Loucy (cell line): ENCODE measurements at regions not wholly inside any gene's neighbourhood (a gene's known extent, or its start where the extent isn't known, plus 50 kb on each side); places are given as distances from the start of the nearest gene placed in this dataset.
"Not testable (repeated sequence)": the region's sequence is repeated elsewhere in the genome, so short reads cannot be mapped to it uniquely, and the experiment has no call there.

Experiments
- H2AFZ ChIP-seq: fragments of 200-600 bp; sonication (generic); 2 replicates; pipeline ENCODE4 v1.6.0; 2016; ENCODE audit warnings: antibody characterized with exemption, mild to moderate bottlenecking, low read length, moderate library complexity
- H3F3A ChIP-seq: fragments of 200-600 bp; 2 replicates; pipeline ENCODE4 v1.6.0; 2016; ENCODE audit warnings: antibody characterized with exemption, low read depth, mild to moderate bottlenecking
- H3K27me3 ChIP-seq: fragments of 200-600 bp; sonication (generic); 2 replicates; pipeline ENCODE4 v1.6.1; 2014; ENCODE audit warnings: low read length, mild to moderate bottlenecking; ENCODE audit not compliant: insufficient read depth, poor library complexity, severe bottlenecking
- H3K36me3 ChIP-seq: fragments of 200-600 bp; sonication (generic); 2 replicates; pipeline ENCODE4 v1.6.1; 2016; ENCODE audit warnings: low read length; ENCODE audit not compliant: insufficient read depth
- H3K4me1 ChIP-seq: fragments of 200-600 bp; sonication (generic); 2 replicates; pipeline ENCODE4 v1.5.1; 2014; ENCODE audit warnings: low read length, mild to moderate bottlenecking; ENCODE audit not compliant: insufficient read depth, poor library complexity, severe bottlenecking
- H3K4me2 ChIP-seq: fragments of 200-600 bp; sonication (generic); 2 replicates; pipeline ENCODE4 v1.6.0; 2014; ENCODE audit warnings: antibody characterized with exemption, low read length, low read depth, mild to moderate bottlenecking; ENCODE audit not compliant: poor library complexity, severe bottlenecking
- H3K4me3 ChIP-seq: fragments of 200-600 bp; sonication (generic); 2 replicates; pipeline ENCODE4 v1.5.1; 2014; ENCODE audit warnings: low read length, mild to moderate bottlenecking, mixed read lengths; ENCODE audit not compliant: poor library complexity, severe bottlenecking
- H3K79me2 ChIP-seq: fragments of 200-600 bp; sonication (generic); 2 replicates; pipeline ENCODE4 v1.6.1; 2014; ENCODE audit warnings: low read length; ENCODE audit not compliant: insufficient read depth
- H3K9ac ChIP-seq: fragments of 200-600 bp; sonication (generic); 2 replicates; pipeline ENCODE4 v1.6.0; 2014; ENCODE audit warnings: mild to moderate bottlenecking, low read depth, low read length, moderate library complexity; ENCODE audit not compliant: poor library complexity, severe bottlenecking
- H3K9me2 ChIP-seq: fragments of 200-600 bp; sonication (generic); replicated peaks from 2 replicates; pipeline ENCODE4 v1.6.1; 2016; ENCODE audit warnings: low read depth, low read length, mixed read lengths
- H3K9me3 ChIP-seq: fragments of 200-600 bp; sonication (generic); 2 replicates; pipeline ENCODE4 v1.6.1; 2014; ENCODE audit warnings: mild to moderate bottlenecking, antibody characterized with exemption, low read length, low read depth; ENCODE audit not compliant: insufficient read depth
- H4K20me1 ChIP-seq: fragments of 200-600 bp; sonication (generic); 2 replicates; pipeline ENCODE4 v1.6.0; 2014; ENCODE audit warnings: antibody characterized with exemption, low read length, mild to moderate bottlenecking; ENCODE audit not compliant: insufficient read depth, poor library complexity, severe bottlenecking
- CTCF ChIP-seq: fragments of 200-600 bp; sonication (generic); conservative IDR thresholded peaks from 2 replicates; pipeline ENCODE4 v1.5.1; 2014; ENCODE audit warnings: mild to moderate bottlenecking, antibody characterized with exemption, low read length
- EZH2phosphoT487 ChIP-seq: fragments of 200-600 bp; IDR thresholded peaks from 2 replicates; pipeline ENCODE4 v1.6.1; 2018; ENCODE audit warnings: antibody characterized with exemption, mild to moderate bottlenecking, moderate library complexity, borderline replicate concordance

DNA sequence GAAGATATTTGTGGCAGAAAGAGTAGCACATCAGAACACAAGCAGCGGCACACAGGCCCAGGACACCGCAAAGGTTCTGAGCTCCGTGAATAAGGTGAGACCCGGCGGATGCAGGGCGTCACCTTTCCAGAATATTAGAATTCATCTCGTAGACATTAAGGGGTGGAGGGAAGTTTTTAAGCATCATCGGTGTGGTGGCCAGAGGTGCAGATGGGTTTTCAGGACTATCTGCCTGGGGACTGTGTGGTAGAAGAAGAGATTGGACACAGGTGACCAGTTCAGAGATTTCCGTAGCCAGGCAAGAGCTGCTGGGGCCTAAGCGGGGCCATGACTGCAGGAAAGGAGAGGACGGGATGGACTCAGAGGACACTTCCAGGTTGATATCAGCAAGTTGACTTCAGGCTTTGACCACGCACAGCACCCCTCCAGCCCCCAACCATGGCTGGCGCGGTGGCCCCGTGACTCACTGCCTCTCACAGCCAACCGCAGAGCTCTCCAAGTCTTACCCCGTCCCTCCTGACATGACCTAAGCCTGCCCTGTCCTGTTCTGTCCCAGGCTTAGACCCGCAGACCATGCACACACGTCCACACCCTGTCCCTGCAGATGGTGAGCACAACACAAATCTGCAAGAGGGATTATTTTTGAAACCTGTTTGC is 97.2 kb downstream of the OAT start:
- no peaks in the 10 kb centered on the region for H3K27me3 ChIP-seq
- no peak overlapping the region for H3K4me3 ChIP-seq
- H3K79me2 ChIP-seq: no peaks in the 10 kb centered on the region
- H3K9ac ChIP-seq: no peak overlapping the region
- H3K4me2 ChIP-seq: no peak overlapping the region
- H3K9me3 ChIP-seq: no peaks in the 10 kb centered on the region
- no peaks in the 10 kb centered on the region for H4K20me1 ChIP-seq
- H3K36me3 ChIP-seq: no peaks in the 10 kb centered on the region
- no peaks in the 10 kb centered on the region for H3F3A ChIP-seq
- TF ChIP-seq EZH2phosphoT487 (no peak), CTCF (no peak)
- H3K4me1 ChIP-seq: no peaks in the 10 kb centered on the region
- H3K9me2 ChIP-seq: no peaks in the 10 kb centered on the region
- no peak overlapping the region for H2AFZ ChIP-seq

GRCh38 chr10:124320778-124321432 is 97.8 kb downstream of the OAT start:
- Histone ChIP-seq H3K27me3 (no peaks in the 10 kb centered on the region), H3K36me3 (no peaks in the 10 kb centered on the region), H3F3A (no peaks in the 10 kb centered on the region), H3K4me3 (no peak overlapping the region), H3K9me2 (no peaks in the 10 kb centered on the region), H3K4me2 (no peak overlapping the region), H4K20me1 (no peaks in the 10 kb centered on the region), H3K9me3 (no peaks in the 10 kb centered on the region), H3K9ac (no peak overlapping the region), H2AFZ (no peak overlapping the region), H3K4me1 (no peaks in the 10 kb centered on the region), H3K79me2 (no peaks in the 10 kb centered on the region)
- no peak for TF ChIP-seq CTCF
- TF ChIP-seq EZH2phosphoT487: no peak

GRCh38 chr10:124319926-124320391 is 98.8 kb downstream of the OAT start:
- H3K4me2 ChIP-seq: no peak overlapping the region
- no peaks in the 10 kb centered on the region for H3K9me2 ChIP-seq
- H3K4me3 ChIP-seq: no peak overlapping the region
- no peaks in the 10 kb centered on the region for H3K4me1 ChIP-seq
- H3F3A ChIP-seq: no peaks in the 10 kb centered on the region
- TF ChIP-seq CTCF (no peak), EZH2phosphoT487 (no peak)
- H3K9me3 ChIP-seq: no peaks in the 10 kb centered on the region
- no peaks in the 10 kb centered on the region for H3K79me2 ChIP-seq
- H4K20me1 ChIP-seq: no peaks in the 10 kb centered on the region
- no peaks in the 10 kb centered on the region for H3K36me3 ChIP-seq
- H3K9ac ChIP-seq: no peak overlapping the region
- no peaks in the 10 kb centered on the region for H3K27me3 ChIP-seq
- H2AFZ ChIP-seq: no peak overlapping the region

DNA sequence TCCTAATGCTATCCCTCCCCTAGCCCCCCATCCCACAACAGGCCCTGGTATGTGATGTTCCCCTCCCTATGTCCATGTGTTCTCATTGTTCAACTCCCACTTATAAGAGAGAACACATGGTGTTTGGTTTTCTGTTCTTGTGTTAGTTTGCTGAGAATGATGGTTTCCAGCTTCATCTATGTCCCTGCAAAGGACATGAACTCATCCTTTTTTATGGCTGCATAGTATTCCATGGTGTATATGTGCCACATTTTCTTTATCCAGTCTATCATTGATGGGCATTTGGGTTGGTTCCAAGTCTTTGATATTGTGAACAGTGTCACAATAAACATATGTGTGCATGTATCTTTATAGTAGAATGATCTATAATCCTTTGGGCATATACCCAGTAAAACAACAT is 99.2 kb downstream of the OAT start:
- not testable (repeated sequence) for H3K4me2 ChIP-seq, H3K9me2 ChIP-seq, H3K4me1 ChIP-seq, H3K27me3 ChIP-seq, H3K36me3 ChIP-seq, H3K9me3 ChIP-seq, H4K20me1 ChIP-seq, H3F3A ChIP-seq, H3K9ac ChIP-seq, H3K4me3 ChIP-seq, H3K79me2 ChIP-seq, H2AFZ ChIP-seq
